MM.1S (cell line): ENCODE measurements at regions not wholly inside any gene's neighbourhood (a gene's known extent, or its start where the extent isn't known, plus 50 kb on each side); places are given as distances from the start of the nearest gene placed in this dataset.

Experiments used
- DNase-seq: peaks from one replicate; pipeline ENCODE4 v3.0.0-alpha.2; 2015
- H2AFZ ChIP-seq: fragments of 300-600 bp; sonication (generic); 2 replicates; pipeline ENCODE4 v1.6.0; 2016; ENCODE audit warnings: antibody characterized with exemption, low read length
- H3F3A ChIP-seq: fragments of 300-600 bp; sonication (generic); 2 replicates; pipeline ENCODE4 v1.6.1; 2016; ENCODE audit warnings: mild to moderate bottlenecking, antibody characterized with exemption, low read length, moderate library complexity, mixed read lengths; ENCODE audit not compliant: insufficient read depth
- H3K27ac ChIP-seq: fragments of 300-600 bp; sonication (generic); 2 replicates; pipeline ENCODE4 v1.5.1; 2016; ENCODE audit warnings: mild to moderate bottlenecking, low read length
- H3K27me3 ChIP-seq: fragments of 300-600 bp; sonication (generic); replicated peaks from 2 replicates; pipeline ENCODE4 v1.6.0; 2016; ENCODE audit warnings: low read length; ENCODE audit not compliant: insufficient read depth
- H3K36me3 ChIP-seq: fragments of 300-600 bp; sonication (generic); replicated peaks from 2 replicates; pipeline ENCODE4 v1.6.1; 2016; ENCODE audit warnings: mild to moderate bottlenecking, low read length, mixed read lengths; ENCODE audit not compliant: insufficient read depth
- H3K4me1 ChIP-seq: fragments of 300-600 bp; sonication (generic); 2 replicates; pipeline ENCODE4 v1.6.1; 2016; ENCODE audit warnings: low read length, mixed read lengths
- H3K4me2 ChIP-seq: fragments of 300-600 bp; sonication (generic); 2 replicates; pipeline ENCODE4 v1.6.0; 2016; ENCODE audit warnings: low read depth, low read length
- H3K4me3 ChIP-seq: fragments of 300-600 bp; sonication (generic); 2 replicates; pipeline ENCODE4 v1.5.1; 2016; ENCODE audit warnings: low read length, mixed read lengths
- H3K79me2 ChIP-seq: fragments of 300-600 bp; sonication (generic); 2 replicates; pipeline ENCODE4 v1.6.1; 2016; ENCODE audit warnings: mixed run types, low read length, mixed read lengths
- H3K9ac ChIP-seq: fragments of 300-600 bp; sonication (generic); 2 replicates; pipeline ENCODE4 v1.6.1; 2016; ENCODE audit warnings: low read length, mixed read lengths
- H3K9me2 ChIP-seq: fragments of 300-600 bp; sonication (generic); replicated peaks from 2 replicates; pipeline ENCODE4 v1.6.1; 2016; ENCODE audit warnings: mild to moderate bottlenecking, low read length, mixed read lengths; ENCODE audit not compliant: insufficient read depth
- H3K9me3 ChIP-seq: fragments of 300-600 bp; sonication (generic); replicated peaks from 2 replicates; pipeline ENCODE4 v1.6.1; 2016; ENCODE audit warnings: mild to moderate bottlenecking, low read length, mixed read lengths; ENCODE audit not compliant: insufficient read depth
- H4K20me1 ChIP-seq: fragments of 300-600 bp; sonication (generic); 2 replicates; pipeline ENCODE4 v1.6.1; 2016; ENCODE audit warnings: mild to moderate bottlenecking, low read length, moderate library complexity, mixed read lengths; ENCODE audit not compliant: insufficient read depth
- EZH2 ChIP-seq: fragments of 300-600 bp; sonication (generic); optimal IDR thresholded peaks from 2 replicates; pipeline ENCODE3; 2017; ENCODE audit warnings: low read depth, mild to moderate bottlenecking, antibody characterized with exemption, low read length, mixed read lengths
- EZH2phosphoT487 ChIP-seq: fragments of 300-600 bp; sonication (generic); IDR thresholded peaks from 2 replicates; pipeline ENCODE4 v1.6.1; 2018; ENCODE audit warnings: antibody characterized with exemption, low read length
- TF ChIP-seq, protein P1 (sequence below): fragments of 300-600 bp; sonication (generic); IDR thresholded peaks from 2 replicates; pipeline ENCODE4 v1.5.1; 2016; ENCODE audit warnings: antibody characterized with exemption, low read length, mixed read lengths

DNA sequence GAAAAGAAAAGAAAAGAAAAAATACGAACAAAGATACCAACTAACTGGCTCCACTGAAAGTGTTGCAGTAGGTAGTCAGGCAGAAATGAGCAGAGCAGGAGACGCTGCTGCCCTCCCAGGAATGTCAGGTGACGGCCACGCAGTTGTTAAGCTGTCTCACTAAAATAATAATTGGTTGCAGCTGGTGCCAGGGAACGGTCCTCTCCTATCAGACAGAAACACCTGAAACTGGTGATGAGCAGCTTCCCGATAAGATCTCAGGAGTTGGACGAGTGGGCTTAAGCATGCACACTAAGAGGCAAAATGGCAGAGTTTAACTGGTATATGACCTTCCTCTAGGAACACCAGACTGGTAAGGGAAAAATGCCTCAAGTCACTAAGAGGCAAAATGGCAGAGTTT, 611.1 kb downstream of the ZEB2 start:
- TF ChIP-seq EZH2phosphoT487 (no peak), EZH2 (no peak)
- TF ChIP-seq, protein P1, sequence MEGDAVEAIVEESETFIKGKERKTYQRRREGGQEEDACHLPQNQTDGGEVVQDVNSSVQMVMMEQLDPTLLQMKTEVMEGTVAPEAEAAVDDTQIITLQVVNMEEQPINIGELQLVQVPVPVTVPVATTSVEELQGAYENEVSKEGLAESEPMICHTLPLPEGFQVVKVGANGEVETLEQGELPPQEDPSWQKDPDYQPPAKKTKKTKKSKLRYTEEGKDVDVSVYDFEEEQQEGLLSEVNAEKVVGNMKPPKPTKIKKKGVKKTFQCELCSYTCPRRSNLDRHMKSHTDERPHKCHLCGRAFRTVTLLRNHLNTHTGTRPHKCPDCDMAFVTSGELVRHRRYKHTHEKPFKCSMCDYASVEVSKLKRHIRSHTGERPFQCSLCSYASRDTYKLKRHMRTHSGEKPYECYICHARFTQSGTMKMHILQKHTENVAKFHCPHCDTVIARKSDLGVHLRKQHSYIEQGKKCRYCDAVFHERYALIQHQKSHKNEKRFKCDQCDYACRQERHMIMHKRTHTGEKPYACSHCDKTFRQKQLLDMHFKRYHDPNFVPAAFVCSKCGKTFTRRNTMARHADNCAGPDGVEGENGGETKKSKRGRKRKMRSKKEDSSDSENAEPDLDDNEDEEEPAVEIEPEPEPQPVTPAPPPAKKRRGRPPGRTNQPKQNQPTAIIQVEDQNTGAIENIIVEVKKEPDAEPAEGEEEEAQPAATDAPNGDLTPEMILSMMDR: no peak
- no peak overlapping the region for H2AFZ ChIP-seq
- H3K79me2 ChIP-seq: no peaks in the 10 kb centered on the region

DNA sequence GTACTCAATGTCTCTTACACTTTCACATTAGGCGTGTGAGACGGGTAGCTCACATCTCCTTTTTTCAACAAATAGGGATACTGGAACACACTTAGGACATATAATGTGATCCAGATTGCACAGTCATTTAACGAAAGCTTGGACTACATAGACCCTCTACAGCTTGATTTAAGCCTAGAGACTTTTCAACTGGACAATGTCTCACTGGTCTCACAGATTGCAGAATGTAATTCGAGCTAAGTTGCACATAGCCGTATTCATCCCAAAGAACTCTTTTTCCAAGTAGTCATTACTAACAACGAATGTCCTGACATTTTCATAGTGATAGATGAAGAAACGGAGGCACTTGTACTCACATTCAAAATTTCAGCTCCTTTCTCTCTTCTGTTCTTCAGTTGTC, 612.1 kb downstream of the ZEB2 start:
- H3K27ac ChIP-seq: no peak overlapping the region
- DNase-seq: no peak
- no peaks in the 10 kb centered on the region for H3K9me2 ChIP-seq
- no peaks in the 10 kb centered on the region for H3K27me3 ChIP-seq
- H3K4me2 ChIP-seq: no peak overlapping the region
- no peaks in the 10 kb centered on the region for H4K20me1 ChIP-seq
- H3K4me3 ChIP-seq: no peak overlapping the region
- H2AFZ ChIP-seq: no peak overlapping the region
- no peak overlapping the region for H3K9ac ChIP-seq
- TF ChIP-seq, protein P1: no peak
- TF ChIP-seq EZH2 (no peak), EZH2phosphoT487 (no peak)
- no peaks in the 10 kb centered on the region for H3K79me2 ChIP-seq
- H3K36me3 ChIP-seq: no peaks in the 10 kb centered on the region
- H3F3A ChIP-seq: no peaks in the 10 kb centered on the region
- no peaks in the 10 kb centered on the region for H3K9me3 ChIP-seq
- H3K4me1 ChIP-seq: no peaks in the 10 kb centered on the region

More for the DNA sequence above, 611.1 kb downstream of the ZEB2 start:
- DNase-seq: no peak
- Histone ChIP-seq H3K9me2 (no peaks in the 10 kb centered on the region), H3K9ac (no peak overlapping the region), H3K4me2 (no peak overlapping the region), H3K4me1 (no peaks in the 10 kb centered on the region), H3K36me3 (no peaks in the 10 kb centered on the region), H3K9me3 (no peaks in the 10 kb centered on the region), H3K27ac (no peak overlapping the region), H3K27me3 (no peaks in the 10 kb centered on the region), H4K20me1 (no peaks in the 10 kb centered on the region), H3K4me3 (no peak overlapping the region), H3F3A (no peaks in the 10 kb centered on the region)

DNA sequence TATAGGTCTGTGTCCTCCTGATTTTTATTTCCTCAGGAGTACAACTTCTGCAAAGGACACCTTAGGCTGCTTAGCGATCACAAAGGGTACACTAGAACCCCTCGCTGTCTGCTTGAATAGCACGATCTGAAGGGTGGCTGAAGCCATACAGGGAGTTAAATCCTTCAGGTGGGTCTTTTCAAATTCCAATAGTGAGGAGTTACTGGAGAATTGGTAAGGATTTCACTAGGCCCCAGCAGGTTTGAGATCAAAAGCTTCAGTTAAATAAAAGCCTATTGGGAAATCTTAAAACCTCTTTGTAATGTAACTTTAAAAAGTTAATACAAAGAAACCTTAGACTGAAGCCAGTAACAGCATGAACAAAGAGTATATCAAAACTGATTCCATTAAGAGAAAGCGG, 613.1 kb downstream of the ZEB2 start:
- no peaks in the 10 kb centered on the region for H3F3A ChIP-seq
- no peak overlapping the region for H3K9ac ChIP-seq
- TF ChIP-seq, protein P1: no peak
- no peak for TF ChIP-seq EZH2phosphoT487
- TF ChIP-seq EZH2: no peak
- H3K79me2 ChIP-seq: no peaks in the 10 kb centered on the region
- H3K27me3 ChIP-seq: no peaks in the 10 kb centered on the region
- H3K27ac ChIP-seq: no peak overlapping the region
- no peak overlapping the region for H3K4me3 ChIP-seq
- H4K20me1 ChIP-seq: no peaks in the 10 kb centered on the region
- H3K9me2 ChIP-seq: no peaks in the 10 kb centered on the region
- H3K36me3 ChIP-seq: no peaks in the 10 kb centered on the region
- H3K4me2 ChIP-seq: no peak overlapping the region
- DNase-seq: no peak
- H2AFZ ChIP-seq: no peak overlapping the region
- no peaks in the 10 kb centered on the region for H3K9me3 ChIP-seq
- H3K4me1 ChIP-seq: no peaks in the 10 kb centered on the region

DNA sequence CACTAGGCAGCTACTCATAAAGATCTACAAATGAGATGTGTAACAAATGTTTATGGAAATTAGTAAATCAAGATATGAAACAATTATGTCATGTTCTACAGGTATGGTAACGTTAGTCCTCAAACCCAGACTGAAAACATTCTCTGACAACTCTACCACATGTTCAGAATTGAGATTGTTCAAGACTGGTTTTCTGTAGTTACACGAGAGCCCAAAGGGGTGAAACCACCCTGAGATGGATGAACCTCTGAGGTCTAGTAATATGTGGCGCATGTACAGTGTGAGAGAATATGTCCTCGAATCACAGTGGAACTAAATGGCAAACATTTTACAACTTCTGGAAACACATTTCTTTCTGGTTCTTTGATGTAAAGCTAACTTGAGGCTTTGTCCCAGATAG, 614.3 kb downstream of the ZEB2 start:
- no peaks in the 10 kb centered on the region for H3F3A ChIP-seq
- H3K27ac ChIP-seq: no peak overlapping the region
- no peak overlapping the region for H3K4me3 ChIP-seq
- TF ChIP-seq EZH2 (no peak), EZH2phosphoT487 (no peak)
- TF ChIP-seq, protein P1: no peak
- H2AFZ ChIP-seq: no peak overlapping the region
- no peaks in the 10 kb centered on the region for H3K79me2 ChIP-seq
- no peak for DNase-seq
- no peaks in the 10 kb centered on the region for H3K27me3 ChIP-seq
- no peaks in the 10 kb centered on the region for H3K36me3 ChIP-seq
- no peaks in the 10 kb centered on the region for H3K9me2 ChIP-seq
- H3K9ac ChIP-seq: no peak overlapping the region
- no peaks in the 10 kb centered on the region for H4K20me1 ChIP-seq
- H3K4me1 ChIP-seq: no peaks in the 10 kb centered on the region
- H3K9me3 ChIP-seq: no peaks in the 10 kb centered on the region
- no peak overlapping the region for H3K4me2 ChIP-seq
